Activated CD4-positive, alpha-beta T cell treated with anti-CD3 and anti-CD28 coated beads for 36 hours (primary cell): ENCODE measurements at regions not wholly inside any gene's neighbourhood (a gene's known extent, or its start where the extent isn't known, plus 50 kb on each side); places are given as distances from the start of the nearest gene placed in this dataset.

Experiments
- ATAC-seq: fragments of 200-7000 bp; cut with Tn5 transposase; one replicate; pipeline ENCODE4 v1.10.0; 2021; ENCODE audit warnings: mild to moderate bottlenecking, moderate library complexity
- CTCF ChIA-PET: fragments of 350-600 bp; sonication (Branson Sonifier 250); formaldehyde crosslinking; loops from one replicate; lab custom pipeline; 2021; ENCODE audit warnings: antibody characterized with exemption; lab: Charles Lee
- POLR2A ChIA-PET: fragments of 350-600 bp; sonication (Branson Sonifier 250); formaldehyde crosslinking; loops from one replicate; lab custom pipeline; 2021; ENCODE audit warnings: antibody characterized with exemption, inconsistent platforms; lab: Charles Lee
- DNase-seq: peaks from one replicate; pipeline ENCODE4 v3.0.0-alpha.2; 2020
- H3K27ac Mint-ChIP-seq: one replicate; pipeline ENCODE4 v1.8.0; 2021; ENCODE audit warnings: mixed read lengths
- H3K27me3 Mint-ChIP-seq: one replicate; pipeline ENCODE4 v1.8.0; 2021; ENCODE audit warnings: mixed read lengths
- H3K36me3 Mint-ChIP-seq: one replicate; pipeline ENCODE4 v1.8.0; 2021; ENCODE audit warnings: low read depth, mixed read lengths
- H3K4me1 Mint-ChIP-seq: one replicate; pipeline ENCODE4 v1.8.0; 2021; ENCODE audit warnings: mixed read lengths
- H3K4me3 Mint-ChIP-seq: one replicate; pipeline ENCODE4 v1.8.0; 2021; ENCODE audit warnings: mild to moderate bottlenecking, moderate library complexity, mixed read lengths
- H3K9me3 Mint-ChIP-seq: one replicate; pipeline ENCODE4 v1.8.0; 2021; ENCODE audit warnings: low read depth, mixed read lengths
- intact Hi-C, 2 experiments: fragments of 100-400 bp; cut with DNase I in 1 of 2; cut with micrococcal nuclease in 1 of 2; formaldehyde crosslinking; loops; one replicate each; pipeline versions ENCODE4 v1.14.2 to v1.15.1; 2022 to 2024; cut with DNase I, micrococcal nuclease

DNA sequence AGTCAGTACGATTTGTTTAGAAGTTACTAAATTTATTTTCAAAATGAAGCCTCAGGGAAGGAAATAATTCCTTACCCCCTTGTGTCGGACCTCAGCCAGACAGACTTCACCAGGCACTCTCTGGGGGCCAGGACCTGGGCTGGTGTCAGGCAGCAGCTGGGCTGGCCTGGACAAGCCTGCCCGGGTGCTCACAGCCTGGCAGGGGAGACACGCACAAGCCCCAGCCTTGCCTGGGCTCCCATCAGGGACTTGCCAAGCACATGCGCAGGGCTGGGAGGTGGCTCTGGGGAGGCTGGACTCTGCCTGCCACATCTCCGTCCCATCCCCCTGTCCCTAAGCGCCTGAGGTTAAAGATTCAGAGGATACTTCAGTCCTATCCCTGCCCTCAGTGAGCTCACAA, 56.8 kb upstream of the HS6ST1 start:
- no peak for ATAC-seq
- Mint-ChIP-seq H3K36me3 (no peaks in the 10 kb centered on the region), H3K4me3 (no peak overlapping the region), H3K9me3 (no peaks in the 10 kb centered on the region), H3K4me1 (no peaks in the 10 kb centered on the region), H3K27me3 (no peaks in the 10 kb centered on the region), H3K27ac (no peak overlapping the region)
- ChIA-PET CTCF (no interaction called here), POLR2A (no interaction called here)
- intact Hi-C loops: no loop called here
- DNase-seq: no peak

- no peaks in the 10 kb centered on the region for H3K4me1 Mint-ChIP-seq
These were observed 57.8 kb upstream of the HS6ST1 start for GRCh38 chr2:128376241-128377041.

GRCh38 chr2:128377071-128377910, 58.6 kb upstream of the HS6ST1 start:
- ATAC-seq (no peak), DNase-seq (no peak)
- intact Hi-C loops: no loop called here
- ChIA-PET CTCF (no interaction called here), POLR2A (no interaction called here)
- Mint-ChIP-seq H3K36me3 (no peaks in the 10 kb centered on the region), H3K4me3 (no peak overlapping the region), H3K9me3 (no peaks in the 10 kb centered on the region), H3K27ac (no peak overlapping the region), H3K4me1 (no peaks in the 10 kb centered on the region), H3K27me3 (no peaks in the 10 kb centered on the region)

More at GRCh38 chr2:128376241-128377041, 57.8 kb upstream of the HS6ST1 start:
- intact Hi-C loops: no loop called here
- H3K27ac Mint-ChIP-seq: no peak overlapping the region
- H3K36me3 Mint-ChIP-seq: no peaks in the 10 kb centered on the region
- no peak overlapping the region for H3K4me3 Mint-ChIP-seq
- ChIA-PET POLR2A (no interaction called here), CTCF (no interaction called here)
- H3K9me3 Mint-ChIP-seq: no peaks in the 10 kb centered on the region
- H3K27me3 Mint-ChIP-seq: no peaks in the 10 kb centered on the region
- ATAC-seq (no peak), DNase-seq (no peak)

GRCh38 chr2:128378231-128379020, 59.8 kb upstream of the HS6ST1 start:
- ATAC-seq: no peak
- Mint-ChIP-seq H3K27me3 (no peaks in the 10 kb centered on the region), H3K4me1 (no peaks in the 10 kb centered on the region), H3K9me3 (no peaks in the 10 kb centered on the region), H3K27ac (no peak overlapping the region), H3K36me3 (no peaks in the 10 kb centered on the region), H3K4me3 (no peak overlapping the region)
- intact Hi-C loops: no loop called here
- no peak for DNase-seq
- ChIA-PET POLR2A (interaction anchor here (0.5 kb wide), 1 partner anchor 9 kb away, joined by 3 read pairs; no protein-coding TSS in a partner anchor), CTCF (no interaction called here)

GRCh38 chr2:128379021-128380015, 60.6 kb upstream of the HS6ST1 start:
- Mint-ChIP-seq H3K27me3 (no peaks in the 10 kb centered on the region), H3K4me1 (no peaks in the 10 kb centered on the region), H3K36me3 (no peaks in the 10 kb centered on the region), H3K4me3 (no peak overlapping the region), H3K9me3 (no peaks in the 10 kb centered on the region), H3K27ac (no peak overlapping the region)
- no peak for DNase-seq
- intact Hi-C loops: no loop called here
- CTCF ChIA-PET: no interaction called here
- ATAC-seq: no peak
- POLR2A ChIA-PET: no interaction called here

DNA sequence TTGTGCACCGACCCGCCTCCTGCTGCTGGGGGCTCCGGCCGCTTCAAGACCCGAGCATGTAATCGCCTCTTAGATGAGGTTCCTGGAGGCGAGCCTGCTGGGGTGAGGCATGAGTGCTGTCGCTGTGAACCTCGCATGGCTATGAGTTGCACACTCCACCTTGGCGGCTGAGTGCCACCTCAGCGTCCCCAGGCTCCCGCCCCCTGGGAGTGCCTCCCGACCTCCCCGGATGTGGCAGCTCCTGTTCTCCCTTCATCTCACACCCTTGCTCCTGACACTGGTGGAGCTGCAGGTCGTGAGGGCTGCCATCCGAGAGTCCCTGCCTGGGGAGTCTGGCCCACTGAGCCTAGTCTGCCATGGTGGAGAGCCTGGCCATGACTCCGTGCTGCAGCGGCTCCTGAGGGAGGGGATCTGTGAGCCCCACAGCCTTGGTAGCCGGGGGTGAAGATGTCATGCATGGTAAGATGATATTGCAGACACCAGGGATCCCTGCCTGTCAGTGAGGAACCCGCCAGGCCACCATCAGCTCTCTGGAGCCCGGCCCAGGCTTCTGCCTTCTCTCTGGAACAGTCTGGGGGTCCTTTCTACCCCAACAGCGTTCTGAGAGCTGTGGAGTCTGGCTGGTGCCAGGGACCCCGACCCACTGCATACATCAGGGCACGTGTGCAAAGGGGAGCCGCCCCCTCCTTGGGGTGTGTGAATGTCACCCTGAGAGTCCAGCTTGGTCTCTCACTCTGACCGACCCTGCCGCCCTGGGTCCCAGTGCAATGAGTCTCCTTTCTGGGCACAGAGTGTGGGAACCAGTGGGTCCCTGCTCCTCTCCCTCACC, 61.6 kb upstream of the HS6ST1 start:
- H3K27ac Mint-ChIP-seq: no peak overlapping the region
- H3K4me1 Mint-ChIP-seq: no peaks in the 10 kb centered on the region
- no peaks in the 10 kb centered on the region for H3K9me3 Mint-ChIP-seq
- H3K27me3 Mint-ChIP-seq: no peaks in the 10 kb centered on the region
- ChIA-PET POLR2A (no interaction called here), CTCF (no interaction called here)
- intact Hi-C loops: no loop called here
- H3K4me3 Mint-ChIP-seq: no peak overlapping the region
- H3K36me3 Mint-ChIP-seq: no peaks in the 10 kb centered on the region
- DNase-seq (no peak), ATAC-seq (no peak)

DNA sequence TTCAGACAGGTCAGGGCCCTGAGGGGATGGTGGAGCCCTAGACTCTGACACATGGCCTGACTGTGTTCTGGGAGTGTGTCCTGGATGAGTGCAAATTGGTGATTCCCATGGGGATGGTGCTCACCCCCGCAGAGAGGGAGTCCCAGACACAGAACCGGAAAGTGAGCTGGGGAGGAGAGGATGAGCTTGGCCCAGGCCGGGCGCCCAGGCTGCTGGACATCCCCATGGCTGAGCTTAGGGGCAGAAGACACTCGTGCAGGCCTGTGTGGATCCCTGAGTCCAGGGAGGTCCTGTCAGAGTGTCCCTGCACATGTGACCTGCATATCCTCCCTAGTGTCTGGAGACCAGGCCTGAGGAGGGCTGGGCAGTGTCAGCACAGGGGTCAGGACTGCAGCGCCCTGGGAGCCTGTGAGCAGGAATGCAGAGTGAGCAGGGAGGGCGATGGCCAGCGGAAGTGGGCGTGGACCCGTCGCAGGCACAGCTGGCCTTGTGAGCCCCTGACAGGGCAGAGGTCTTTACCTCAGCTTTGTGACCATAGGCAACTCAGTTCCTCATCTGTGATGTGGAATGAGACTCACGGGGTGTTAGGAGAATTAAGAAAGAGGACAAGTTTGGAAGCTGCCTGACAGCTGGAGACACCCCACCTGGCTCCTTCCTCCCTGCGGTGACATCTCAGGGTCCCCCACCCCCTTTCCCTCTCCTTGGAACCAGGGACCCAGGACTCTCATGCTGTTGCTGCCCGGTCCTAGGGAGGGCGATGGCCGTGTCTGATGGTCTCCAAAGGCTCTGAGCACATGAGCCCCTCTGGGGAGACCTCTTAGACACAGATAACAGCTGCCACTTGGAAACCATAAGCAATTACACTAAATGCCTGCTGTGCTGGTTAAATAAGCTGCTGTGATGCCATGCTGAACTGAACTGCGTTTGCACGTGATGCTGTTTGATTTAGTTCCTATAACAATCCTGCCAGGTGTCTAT, 62.6 kb upstream of the HS6ST1 start:
- DNase-seq (no peak), ATAC-seq (no peak)
- ChIA-PET CTCF (no interaction called here), POLR2A (no interaction called here)
- Mint-ChIP-seq H3K27me3 (no peaks in the 10 kb centered on the region), H3K4me1 (no peaks in the 10 kb centered on the region), H3K36me3 (no peaks in the 10 kb centered on the region), H3K27ac (no peak overlapping the region), H3K9me3 (no peaks in the 10 kb centered on the region), H3K4me3 (no peak overlapping the region)
- intact Hi-C loops: no loop called here

- no peak for ATAC-seq
- POLR2A ChIA-PET: no interaction called here
- H3K4me1 Mint-ChIP-seq: no peaks in the 10 kb centered on the region
- H3K4me3 Mint-ChIP-seq: no peak overlapping the region
- H3K27me3 Mint-ChIP-seq: no peaks in the 10 kb centered on the region
- DNase-seq: no peak
- H3K36me3 Mint-ChIP-seq: no peaks in the 10 kb centered on the region
- H3K27ac Mint-ChIP-seq: no peak overlapping the region
- CTCF ChIA-PET: interaction anchor here (0.7 kb wide), 1 partner anchor 896 kb away, joined by 3 read pairs; no protein-coding TSS in a partner anchor
- intact Hi-C loops: no loop called here
- H3K9me3 Mint-ChIP-seq: no peaks in the 10 kb centered on the region
These were observed 65.8 kb upstream of the HS6ST1 start for GRCh38 chr2:128384446-128384845.

- H3K9me3 Mint-ChIP-seq: no peaks in the 10 kb centered on the region
- intact Hi-C loops: no loop called here
- no peak for ATAC-seq
These were observed 66.3 kb upstream of the HS6ST1 start for GRCh38 chr2:128384956-128385355.

More at GRCh38 chr2:128384956-128385355, 66.3 kb upstream of the HS6ST1 start:
- Mint-ChIP-seq H3K4me1 (no peaks in the 10 kb centered on the region), H3K36me3 (no peaks in the 10 kb centered on the region), H3K27ac (no peak overlapping the region), H3K27me3 (no peaks in the 10 kb centered on the region), H3K4me3 (no peak overlapping the region)
- ChIA-PET CTCF (interaction anchor here (0.7 kb wide), 1 partner anchor 896 kb away, joined by 3 read pairs; no protein-coding TSS in a partner anchor), POLR2A (no interaction called here)
- no peak for DNase-seq
